IMR-90 (cell line): ENCODE measurements at regions not wholly inside any gene's neighbourhood (a gene's known extent, or its start where the extent isn't known, plus 50 kb on each side); places are given as distances from the start of the nearest gene placed in this dataset.
A peak's percentile ranks its signal among the peaks of the same experiment; 100 is the strongest.

ENCODE experiments used
- ATAC-seq: fragments of 200-7000 bp; cut with Tn5 transposase; 2 replicates; pipeline ENCODE4 v1.9.1; 2020; ENCODE audit warnings: low read depth, mild to moderate bottlenecking, moderate library complexity
- BruUV-seq: library from RNA; stranded (reverse); fragments of 400-500 nt; replicated peaks from 2 replicates; lab custom pipeline; 2021; lab: Mats Ljungman, UMichigan
- CTCF ChIA-PET: fragments of 300-600 bp; formaldehyde crosslinking; extraction: SDS; loops from one replicate; lab custom pipeline; 2021; ENCODE audit warnings: antibody characterized with exemption; lab: Yijun Ruan, JAX
- POLR2A ChIA-PET: fragments of 300-600 bp; sonication (Branson Sonifier 250); formaldehyde crosslinking; loops from one replicate; lab custom pipeline; 2022; ENCODE audit warnings: antibody characterized with exemption; ENCODE audit not compliant: unreplicated experiment; lab: Charles Lee
- DNase-seq: peaks from one replicate; pipeline ENCODE4 v3.0.0; 2013
- H2AFZ ChIP-seq: replicated peaks from 2 replicates; pipeline ENCODE3; 2013; ENCODE audit warnings: low read length, mild to moderate bottlenecking; ENCODE audit not compliant: poor library complexity
- H2AK5ac ChIP-seq: 2 replicates; pipeline ENCODE4 v1.6.1; 2013; ENCODE audit warnings: low read depth, low read length, inconsistent platforms
- H2AK9ac ChIP-seq: replicated peaks from 2 replicates; pipeline ENCODE3; 2013; ENCODE audit warnings: mild to moderate bottlenecking, low read depth, low read length, moderate library complexity; ENCODE audit not compliant: poor library complexity
- H2BK120ac ChIP-seq: 2 replicates; pipeline ENCODE4 v1.6.1; 2013; ENCODE audit warnings: low read depth, low read length, inconsistent platforms
- H2BK15ac ChIP-seq: 3 replicates; pipeline ENCODE4 v1.6.1; 2013; ENCODE audit warnings: low read depth, low read length, inconsistent platforms
- H2BK20ac ChIP-seq: 2 replicates; pipeline ENCODE4 v1.6.1; 2013; ENCODE audit warnings: low read depth, mild to moderate bottlenecking, inconsistent platforms, low read length, moderate library complexity
- H2BK5ac ChIP-seq: 2 replicates; pipeline ENCODE4 v1.6.1; 2013; ENCODE audit warnings: mild to moderate bottlenecking, low read depth, low read length, inconsistent platforms; ENCODE audit not compliant: poor library complexity, severe bottlenecking
- H3K14ac ChIP-seq: replicated peaks from 2 replicates; pipeline ENCODE4 v1.6.1; 2013; ENCODE audit warnings: low read depth, low read length, inconsistent platforms
- H3K18ac ChIP-seq: 2 replicates; pipeline ENCODE4 v1.6.1; 2013; ENCODE audit warnings: low read depth, low read length, control low read depth
- H3K23ac ChIP-seq: 2 replicates; pipeline ENCODE4 v1.6.1; 2013; ENCODE audit warnings: low read depth, low read length, inconsistent platforms
- H3K27ac ChIP-seq: 2 replicates; pipeline ENCODE4 v1.5.1; 2013; ENCODE audit warnings: mild to moderate bottlenecking, control low read depth, low read length; ENCODE audit not compliant: insufficient read depth
- H3K27me3 ChIP-seq: 2 replicates; pipeline ENCODE4 v1.6.1; 2013; ENCODE audit warnings: low read length; ENCODE audit not compliant: control insufficient read depth, insufficient read depth
- H3K36me3 ChIP-seq: 2 replicates; pipeline ENCODE4 v1.6.1; 2013; ENCODE audit warnings: low read length, mixed read lengths; ENCODE audit not compliant: control insufficient read depth, insufficient read depth
- H3K4ac ChIP-seq: 2 replicates; pipeline ENCODE4 v1.6.1; 2013; ENCODE audit warnings: low read depth, low read length, inconsistent platforms
- H3K4me1 ChIP-seq: 2 replicates; pipeline ENCODE4 v1.6.1; 2013; ENCODE audit warnings: low read length, mixed read lengths; ENCODE audit not compliant: control insufficient read depth, insufficient read depth
- H3K4me2 ChIP-seq: 2 replicates; pipeline ENCODE4 v1.6.1; 2013; ENCODE audit warnings: low read depth, mild to moderate bottlenecking, control low read depth, low read length, moderate library complexity
- H3K4me3 ChIP-seq: 2 replicates; pipeline ENCODE4 v1.5.1; 2013; ENCODE audit warnings: low read depth, mild to moderate bottlenecking, control low read depth, low read length, moderate library complexity; ENCODE audit not compliant: insufficient read depth
- H3K56ac ChIP-seq: 2 replicates; pipeline ENCODE4 v1.6.1; 2013; ENCODE audit warnings: low read length, inconsistent platforms; ENCODE audit not compliant: insufficient read depth; ENCODE audit errors: extremely low read depth
- H3K79me1 ChIP-seq, 2 experiments: 2 replicates each; pipeline ENCODE4 v1.6.1; 2013; ENCODE audit warnings: low read length in 2 of 2, inconsistent platforms in 1 of 2, low read depth in 1 of 2
- H3K9ac ChIP-seq: 2 replicates; pipeline ENCODE4 v1.6.1; 2013; ENCODE audit warnings: low read depth, low read length, control low read depth
- H3K9me1 ChIP-seq: 2 replicates; pipeline ENCODE4 v1.6.1; 2013; ENCODE audit warnings: low read length, inconsistent platforms; ENCODE audit not compliant: insufficient read depth
- H3K9me3 ChIP-seq: 2 replicates; pipeline ENCODE4 v1.6.1; 2013; ENCODE audit warnings: low read length; ENCODE audit not compliant: control insufficient read depth, insufficient read depth
- H4K20me1 ChIP-seq: 2 replicates; pipeline ENCODE4 v1.6.1; 2013; ENCODE audit warnings: low read length, inconsistent platforms; ENCODE audit not compliant: insufficient read depth
- H4K5ac ChIP-seq: 2 replicates; pipeline ENCODE4 v1.6.1; 2013; ENCODE audit warnings: mild to moderate bottlenecking, low read depth, low read length, control low read depth
- H4K8ac ChIP-seq, 2 experiments: 2 replicates each; pipeline ENCODE4 v1.6.1; 2013; ENCODE audit warnings: low read depth in 2 of 2, low read length in 2 of 2, control low read depth in 1 of 2, inconsistent platforms in 1 of 2
- H4K91ac ChIP-seq: 2 replicates; pipeline ENCODE4 v1.6.1; 2013; ENCODE audit warnings: low read depth, low read length, inconsistent platforms; ENCODE audit not compliant: insufficient read depth
- CHD1 ChIP-seq: IDR thresholded peaks from 2 replicates; pipeline ENCODE4 v1.6.1; 2012; ENCODE audit warnings: low read depth, low read length, improper control_type of control experiment
- FOS ChIP-seq: fragments of 150-350 bp; IDR thresholded peaks from 2 replicates; pipeline ENCODE4 v1.6.1; 2016; ENCODE audit warnings: low read depth, low read length
- MAFK ChIP-seq: IDR thresholded peaks from 2 replicates; pipeline ENCODE4 v1.6.1; 2012; ENCODE audit warnings: low read depth, low read length, improper control_type of control experiment
- MXI1 ChIP-seq: IDR thresholded peaks from 2 replicates; pipeline ENCODE4 v1.6.1; 2012; ENCODE audit warnings: low read depth, mild to moderate bottlenecking, low read length, moderate library complexity, borderline replicate concordance
- POLR2A ChIP-seq: IDR thresholded peaks from 2 replicates; pipeline ENCODE4 v1.6.1; 2012; ENCODE audit warnings: mild to moderate bottlenecking, low read depth, low read length
- RCOR1 ChIP-seq: IDR thresholded peaks from 2 replicates; pipeline ENCODE4 v1.6.1; 2012; ENCODE audit warnings: mild to moderate bottlenecking, low read length, improper control_type of control experiment; ENCODE audit not compliant: insufficient replicate concordance
- RFX5 ChIP-seq: IDR thresholded peaks from 2 replicates; pipeline ENCODE4 v1.8.0; 2012; ENCODE audit warnings: low read depth, mild to moderate bottlenecking, low read length, moderate library complexity
- SMC3 ChIP-seq: fragments of 150-350 bp; IDR thresholded peaks from 2 replicates; pipeline ENCODE4 v1.6.1; 2016; ENCODE audit warnings: low read depth, mild to moderate bottlenecking, antibody characterized with exemption, low read length, moderate library complexity
- WGBS, 2 experiments: methylation state at CpG; one replicate each; pipeline versions ENCODE4 v1.1.5 to v1.1.7; 2013; ENCODE audit warnings: missing lambda C conversion rate in 2 of 2; ENCODE audit not compliant: insufficient read length in 1 of 2; ENCODE audit errors: extremely low coverage in 2 of 2; 5-methylcytosine and 5-hydroxymethylcytosine counted together
- dilution Hi-C: fragments of 300-500 bp; cut with HindIII; formaldehyde crosslinking; loops from one replicate; pipeline ENCODE4 v1.14.3; 2018; ENCODE audit warnings: low sequenced_read_pairs; ENCODE audit not compliant: unreplicated experiment
- in situ Hi-C: fragments of 300-500 bp; cut with MboI; formaldehyde crosslinking; loops from 3 replicates; pipeline ENCODE4 v1.14.3; 2019; ENCODE audit warnings: low sequenced_read_pairs, inconsistent platforms, mixed read lengths
- intact Hi-C: fragments of 100-400 bp; cut with micrococcal nuclease; formaldehyde crosslinking; loops from 2 replicates; pipeline ENCODE4 v1.10.0; 2022
- TF ChIP-seq, protein P1 (sequence below): fragments of 150-350 bp; IDR thresholded peaks from 2 replicates; pipeline ENCODE4 v1.6.1; 2016; ENCODE audit warnings: low read depth, mild to moderate bottlenecking, low read length, moderate library complexity, borderline replicate concordance
- TF ChIP-seq, protein P2 (sequence below): conservative IDR thresholded peaks from 2 replicates; pipeline ENCODE4 v1.5.1; 2012; ENCODE audit warnings: mild to moderate bottlenecking, low read depth, low read length, improper control_type of control experiment
- TF ChIP-seq, protein P3 (sequence below): fragments of 150-350 bp; IDR thresholded peaks from 2 replicates; pipeline ENCODE4 v1.6.1; 2017; ENCODE audit warnings: mild to moderate bottlenecking, antibody characterized with exemption, low read length, low read depth

DNA sequence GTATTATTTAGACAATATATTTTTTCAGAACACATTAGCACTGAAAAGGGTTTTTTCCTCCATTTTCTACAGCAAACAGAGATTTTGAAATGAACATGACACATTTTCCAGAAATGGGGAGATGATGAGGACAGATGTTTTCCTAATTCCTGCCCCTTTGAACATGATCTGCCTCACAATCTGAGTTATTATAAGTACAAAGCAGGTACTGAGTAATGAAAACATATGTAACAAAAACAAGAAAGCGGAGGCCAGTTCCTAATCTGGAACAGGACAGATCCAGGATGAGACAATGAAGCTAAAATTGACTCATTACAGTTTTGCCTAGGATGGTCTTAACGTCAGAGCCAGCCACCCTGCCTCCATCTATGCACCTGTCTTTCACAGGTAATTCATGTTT lies 642.8 kb upstream of the NR2F2 start:
- intact Hi-C loops = no loop called here
- ATAC-seq = no peak
- Histone ChIP-seq H3K9me3 (0 out of 2 replicates have a peak, but pooled peaks cover 5% of the 10 kb centered on the region), H2AK5ac (no peak overlapping the region), H3K27ac (no peak overlapping the region), H2AFZ (peak overlapping the region; percentile 41), H3K9ac (no peak overlapping the region), H3K4me1 (peaks cover 2% of the 10 kb centered on the region; the same call in 1 of the 2 replicates), H3K4me2 (no peak overlapping the region), H3K79me1 (no peaks in the 10 kb centered on the region), H3K27me3 (no peaks in the 10 kb centered on the region), H4K8ac (no peak overlapping the region), H2AK9ac (no peak overlapping the region), H3K4ac (no peak overlapping the region), H3K56ac (no peak overlapping the region), H4K20me1 (no peaks in the 10 kb centered on the region), H3K9me1 (no peaks in the 10 kb centered on the region; the same call in 1 of the 2 replicates), H2BK15ac (no peak overlapping the region), H2BK5ac (no peak overlapping the region), H4K5ac (no peak overlapping the region), H4K91ac (no peak overlapping the region), H2BK120ac (no peak overlapping the region), H3K4me3 (no peak overlapping the region), H2BK20ac (0 out of 2 replicates have a peak overlapping the region, but pooled peaks have one; percentile 10), H3K36me3 (no peaks in the 10 kb centered on the region), H3K14ac (no peak overlapping the region), H3K18ac (no peak overlapping the region), H3K23ac (no peak overlapping the region)
- CTCF ChIA-PET = no interaction called here
- POLR2A ChIA-PET = no interaction called here
- in situ Hi-C loops = no loop called here
- WGBS, 2 experiments = no CpG with 5 or more reads among the region's 2 CpGs
- TF ChIP-seq, protein P1, sequence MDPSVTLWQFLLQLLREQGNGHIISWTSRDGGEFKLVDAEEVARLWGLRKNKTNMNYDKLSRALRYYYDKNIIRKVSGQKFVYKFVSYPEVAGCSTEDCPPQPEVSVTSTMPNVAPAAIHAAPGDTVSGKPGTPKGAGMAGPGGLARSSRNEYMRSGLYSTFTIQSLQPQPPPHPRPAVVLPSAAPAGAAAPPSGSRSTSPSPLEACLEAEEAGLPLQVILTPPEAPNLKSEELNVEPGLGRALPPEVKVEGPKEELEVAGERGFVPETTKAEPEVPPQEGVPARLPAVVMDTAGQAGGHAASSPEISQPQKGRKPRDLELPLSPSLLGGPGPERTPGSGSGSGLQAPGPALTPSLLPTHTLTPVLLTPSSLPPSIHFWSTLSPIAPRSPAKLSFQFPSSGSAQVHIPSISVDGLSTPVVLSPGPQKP = no peak
- TF ChIP-seq FOS (no peak), POLR2A (no peak), MXI1 (no peak), MAFK (no peak), SMC3 (no peak), CHD1 (no peak), RCOR1 (no peak), RFX5 (no peak)
- TF ChIP-seq, protein P2, sequence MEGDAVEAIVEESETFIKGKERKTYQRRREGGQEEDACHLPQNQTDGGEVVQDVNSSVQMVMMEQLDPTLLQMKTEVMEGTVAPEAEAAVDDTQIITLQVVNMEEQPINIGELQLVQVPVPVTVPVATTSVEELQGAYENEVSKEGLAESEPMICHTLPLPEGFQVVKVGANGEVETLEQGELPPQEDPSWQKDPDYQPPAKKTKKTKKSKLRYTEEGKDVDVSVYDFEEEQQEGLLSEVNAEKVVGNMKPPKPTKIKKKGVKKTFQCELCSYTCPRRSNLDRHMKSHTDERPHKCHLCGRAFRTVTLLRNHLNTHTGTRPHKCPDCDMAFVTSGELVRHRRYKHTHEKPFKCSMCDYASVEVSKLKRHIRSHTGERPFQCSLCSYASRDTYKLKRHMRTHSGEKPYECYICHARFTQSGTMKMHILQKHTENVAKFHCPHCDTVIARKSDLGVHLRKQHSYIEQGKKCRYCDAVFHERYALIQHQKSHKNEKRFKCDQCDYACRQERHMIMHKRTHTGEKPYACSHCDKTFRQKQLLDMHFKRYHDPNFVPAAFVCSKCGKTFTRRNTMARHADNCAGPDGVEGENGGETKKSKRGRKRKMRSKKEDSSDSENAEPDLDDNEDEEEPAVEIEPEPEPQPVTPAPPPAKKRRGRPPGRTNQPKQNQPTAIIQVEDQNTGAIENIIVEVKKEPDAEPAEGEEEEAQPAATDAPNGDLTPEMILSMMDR = no peak
- TF ChIP-seq, protein P3, sequence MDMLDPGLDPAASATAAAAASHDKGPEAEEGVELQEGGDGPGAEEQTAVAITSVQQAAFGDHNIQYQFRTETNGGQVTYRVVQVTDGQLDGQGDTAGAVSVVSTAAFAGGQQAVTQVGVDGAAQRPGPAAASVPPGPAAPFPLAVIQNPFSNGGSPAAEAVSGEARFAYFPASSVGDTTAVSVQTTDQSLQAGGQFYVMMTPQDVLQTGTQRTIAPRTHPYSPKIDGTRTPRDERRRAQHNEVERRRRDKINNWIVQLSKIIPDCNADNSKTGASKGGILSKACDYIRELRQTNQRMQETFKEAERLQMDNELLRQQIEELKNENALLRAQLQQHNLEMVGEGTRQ = no peak
- no TSS peak for BruUV-seq
- DNase-seq = no peak
- dilution Hi-C loops = no loop called here
